ENCODE measurements at regions not wholly inside any gene's neighbourhood (a gene's known extent, or its start where the extent isn't known, plus 50 kb on each side); places are given as distances from the start of the nearest gene placed in this dataset.

- DNase-seq = no peak
Measured at GRCh38 chr6:4615231-4615630, 161.0 kb upstream of the CDYL start.

- no peak for DNase-seq
Measured at GRCh38 chr6:4614637-4615036, 161.6 kb upstream of the CDYL start.

GRCh38 chr6:4613795-4614194 lies 162.4 kb upstream of the CDYL start:
- DNase-seq = no peak

GRCh38 chr6:4613381-4613780 lies 162.8 kb upstream of the CDYL start:
- DNase-seq = no peak

- DNase-seq = no peak
Measured at GRCh38 chr6:4612636-4613171, 163.5 kb upstream of the CDYL start.

- no peak for DNase-seq
Measured at GRCh38 chr6:4611429-4612129, 164.6 kb upstream of the CDYL start.

- DNase-seq = no peak
Measured at GRCh38 chr6:4610256-4610655, 165.9 kb upstream of the CDYL start.

GRCh38 chr6:4608361-4609115 lies 167.7 kb upstream of the CDYL start:
- DNase-seq = no peak

- DNase-seq = no peak
Measured at GRCh38 chr6:4607793-4608192, 168.4 kb upstream of the CDYL start.

GRCh38 chr6:4606821-4607704 lies 169.1 kb upstream of the CDYL start:
- DNase-seq = no peak

GRCh38 chr6:4606016-4606415 lies 170.2 kb upstream of the CDYL start:
- no peak for DNase-seq

GRCh38 chr6:4603856-4604369 lies 172.3 kb upstream of the CDYL start:
- DNase-seq = no peak

GRCh38 chr6:4603291-4603690 lies 172.9 kb upstream of the CDYL start:
- no peak for DNase-seq

GRCh38 chr6:4599924-4600323 lies 176.3 kb upstream of the CDYL start:
- no peak for DNase-seq

- no peak for DNase-seq
Measured at GRCh38 chr6:4598384-4598995, 177.7 kb upstream of the CDYL start.

GRCh38 chr6:4593951-4594350 lies 182.3 kb upstream of the CDYL start:
- no peak for DNase-seq

GRCh38 chr6:4592026-4592425 lies 184.2 kb upstream of the CDYL start:
- no peak for DNase-seq

GRCh38 chr6:4591218-4591617 lies 185.0 kb upstream of the CDYL start:
- DNase-seq = no peak

GRCh38 chr6:4589295-4589694 lies 186.9 kb upstream of the CDYL start:
- no peak for DNase-seq

GRCh38 chr6:4588581-4588980 lies 187.6 kb upstream of the CDYL start:
- DNase-seq = no peak

- no peak for DNase-seq
Measured at GRCh38 chr6:4588163-4588562, 188.0 kb upstream of the CDYL start.

GRCh38 chr6:4587171-4587570 lies 189.0 kb upstream of the CDYL start:
- DNase-seq = no peak

GRCh38 chr6:4586469-4586859 lies 189.7 kb upstream of the CDYL start:
- no peak for DNase-seq
